ENCODE measurements at regions not wholly inside any gene's neighbourhood (a gene's known extent, or its start where the extent isn't known, plus 50 kb on each side); places are given as distances from the start of the nearest gene placed in this dataset.

DNA sequence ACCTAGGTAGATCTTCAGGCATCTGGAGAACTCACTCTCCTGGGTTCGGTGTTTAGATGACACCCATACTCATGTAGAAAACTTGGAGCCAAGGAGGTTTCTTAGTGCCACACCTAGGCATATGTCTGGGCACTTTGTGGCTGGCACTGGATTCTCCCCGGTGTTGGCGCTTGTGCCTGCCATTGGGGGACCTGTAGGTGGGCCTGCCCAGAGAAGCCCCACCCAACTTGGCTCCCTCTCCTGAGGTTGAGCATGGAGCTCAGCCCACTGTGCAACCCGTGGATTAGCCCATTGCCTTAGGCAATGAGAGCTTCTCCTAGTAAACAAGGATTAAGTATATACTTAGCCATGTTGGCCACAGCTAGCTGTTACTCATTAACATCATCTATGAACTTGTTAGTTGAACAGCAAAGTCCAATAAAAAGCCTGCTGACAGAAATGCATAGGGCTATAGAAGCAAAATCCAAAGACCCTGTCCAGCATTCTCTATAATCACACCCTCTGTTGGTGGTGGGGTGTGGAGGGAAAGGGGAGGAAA lies 335.5 kb upstream of the CHORDC1 start:
- TF ChIP-seq, protein P1, sequence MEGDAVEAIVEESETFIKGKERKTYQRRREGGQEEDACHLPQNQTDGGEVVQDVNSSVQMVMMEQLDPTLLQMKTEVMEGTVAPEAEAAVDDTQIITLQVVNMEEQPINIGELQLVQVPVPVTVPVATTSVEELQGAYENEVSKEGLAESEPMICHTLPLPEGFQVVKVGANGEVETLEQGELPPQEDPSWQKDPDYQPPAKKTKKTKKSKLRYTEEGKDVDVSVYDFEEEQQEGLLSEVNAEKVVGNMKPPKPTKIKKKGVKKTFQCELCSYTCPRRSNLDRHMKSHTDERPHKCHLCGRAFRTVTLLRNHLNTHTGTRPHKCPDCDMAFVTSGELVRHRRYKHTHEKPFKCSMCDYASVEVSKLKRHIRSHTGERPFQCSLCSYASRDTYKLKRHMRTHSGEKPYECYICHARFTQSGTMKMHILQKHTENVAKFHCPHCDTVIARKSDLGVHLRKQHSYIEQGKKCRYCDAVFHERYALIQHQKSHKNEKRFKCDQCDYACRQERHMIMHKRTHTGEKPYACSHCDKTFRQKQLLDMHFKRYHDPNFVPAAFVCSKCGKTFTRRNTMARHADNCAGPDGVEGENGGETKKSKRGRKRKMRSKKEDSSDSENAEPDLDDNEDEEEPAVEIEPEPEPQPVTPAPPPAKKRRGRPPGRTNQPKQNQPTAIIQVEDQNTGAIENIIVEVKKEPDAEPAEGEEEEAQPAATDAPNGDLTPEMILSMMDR (IDR thresholded peaks at IDR 0.05; ENCODE audit: low read depth, low read length), result no peak
- no peak for TF ChIP-seq EZH2phosphoT487 (IDR thresholded peaks at IDR 0.05; ENCODE audit: low read depth)
